T-helper 1 cell treated with Interleukin-12 subunit alpha and Interleukin-12 subunit beta and Interleukin-4 antibody, amounts not matched to agents 30 ng/mL and 1 ng/mL, for 36 hours (primary cell): ENCODE measurements at regions not wholly inside any gene's neighbourhood (a gene's known extent, or its start where the extent isn't known, plus 50 kb on each side); places are given as distances from the start of the nearest gene placed in this dataset.

Source experiments
- intact Hi-C: fragments of 100-400 bp; cut with micrococcal nuclease; formaldehyde crosslinking; loops from one replicate; pipeline ENCODE4 v1.15.1; 2024

GRCh38 chrX:39453889-39454621, 643.7 kb downstream of the BCOR start:
- intact Hi-C loops: no loop called here

- intact Hi-C loops: no loop called here
Observed at GRCh38 chrX:39456894-39457604, 640.7 kb downstream of the BCOR start.

- intact Hi-C loops: no loop called here
Observed at GRCh38 chrX:39458779-39459178, 639.0 kb downstream of the BCOR start.

DNA sequence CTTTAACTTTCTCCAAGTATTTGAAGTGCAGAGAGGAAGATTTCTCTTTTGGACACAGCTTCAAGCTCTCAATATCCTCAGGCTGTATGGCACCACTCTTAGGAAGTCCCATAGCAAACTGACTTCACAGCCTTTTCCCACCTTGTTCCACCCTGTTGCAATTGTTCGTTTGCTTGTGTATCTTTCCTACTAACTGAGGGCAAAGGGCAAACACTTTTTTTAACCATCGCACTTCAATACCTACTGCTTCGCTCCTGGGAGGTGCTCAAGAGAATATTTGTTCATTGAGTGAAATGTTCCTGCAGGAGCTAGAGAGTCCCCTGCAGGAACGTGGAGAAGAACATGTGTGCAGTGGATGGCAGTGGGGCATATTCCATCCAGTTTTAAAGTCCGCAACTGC, 638.6 kb downstream of the BCOR start:
- intact Hi-C loops: no loop called here

DNA sequence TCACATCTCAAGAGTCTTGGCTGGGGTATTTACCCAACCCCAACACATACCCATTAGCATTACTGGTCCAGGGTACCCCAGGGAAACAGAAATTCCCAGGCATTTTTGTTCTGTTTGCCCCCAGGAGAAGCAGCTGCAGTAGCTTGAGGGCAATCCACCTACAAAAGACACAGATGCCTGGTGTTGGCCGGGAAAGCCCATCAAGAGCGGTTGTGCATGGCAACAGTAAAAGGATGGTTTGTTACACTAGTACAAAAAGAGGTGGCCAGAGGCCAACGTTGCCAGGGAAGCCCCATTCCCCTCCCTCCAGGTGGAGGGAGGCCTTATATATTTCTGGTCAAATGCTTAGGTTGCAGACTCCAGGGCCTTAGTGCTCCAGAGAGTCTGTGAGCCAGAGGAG, 637.8 kb downstream of the BCOR start:
- intact Hi-C loops: no loop called here

DNA sequence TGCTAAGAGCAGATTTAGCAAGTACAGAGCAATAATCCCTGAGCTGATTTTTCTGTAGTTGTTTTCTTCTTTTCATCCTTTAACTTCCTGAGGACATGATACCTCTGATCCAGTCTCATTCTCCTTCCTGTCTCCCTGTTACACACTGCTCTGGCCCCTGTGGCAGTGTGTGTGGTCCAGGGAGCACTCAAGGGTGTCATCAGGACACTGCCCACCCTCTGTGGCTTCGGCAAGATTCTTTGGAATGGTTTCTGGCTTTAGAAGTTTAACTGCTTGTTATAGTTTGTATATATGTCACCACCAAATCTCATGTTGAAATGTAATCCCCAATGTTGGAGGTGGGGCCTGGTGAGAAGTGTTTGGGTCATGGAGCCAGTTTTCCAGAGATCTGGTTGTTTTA, 637.3 kb downstream of the BCOR start:
- intact Hi-C loops: no loop called here

- intact Hi-C loops: no loop called here
Observed at GRCh38 chrX:39462835-39463234, 634.9 kb downstream of the BCOR start.

- intact Hi-C loops: no loop called here
Observed at GRCh38 chrX:39464253-39464652, 633.5 kb downstream of the BCOR start.

- intact Hi-C loops: no loop called here
Observed at GRCh38 chrX:39465467-39465866, 632.3 kb downstream of the BCOR start.

GRCh38 chrX:39465906-39466305, 631.9 kb downstream of the BCOR start:
- intact Hi-C loops: no loop called here

DNA sequence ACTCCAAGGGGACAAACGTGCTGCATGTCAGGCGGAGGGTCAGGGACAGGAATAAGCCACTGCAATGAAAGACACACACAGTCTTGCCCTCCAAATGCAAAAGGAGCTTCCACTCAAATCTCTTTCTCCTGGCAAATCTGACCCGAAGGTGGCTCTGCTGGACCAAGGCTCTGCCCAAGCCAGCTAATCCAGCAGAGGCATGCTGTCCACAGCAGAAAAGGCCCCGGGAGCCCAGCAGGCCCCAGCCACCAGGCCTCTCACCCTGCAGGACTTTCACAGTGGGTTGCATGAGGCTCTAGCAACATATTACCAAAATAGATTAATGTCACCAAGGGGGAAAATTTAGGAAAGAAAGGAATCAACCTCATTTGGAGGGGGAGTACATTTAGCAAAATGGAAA, 628.6 kb downstream of the BCOR start:
- intact Hi-C loops: no loop called here

DNA sequence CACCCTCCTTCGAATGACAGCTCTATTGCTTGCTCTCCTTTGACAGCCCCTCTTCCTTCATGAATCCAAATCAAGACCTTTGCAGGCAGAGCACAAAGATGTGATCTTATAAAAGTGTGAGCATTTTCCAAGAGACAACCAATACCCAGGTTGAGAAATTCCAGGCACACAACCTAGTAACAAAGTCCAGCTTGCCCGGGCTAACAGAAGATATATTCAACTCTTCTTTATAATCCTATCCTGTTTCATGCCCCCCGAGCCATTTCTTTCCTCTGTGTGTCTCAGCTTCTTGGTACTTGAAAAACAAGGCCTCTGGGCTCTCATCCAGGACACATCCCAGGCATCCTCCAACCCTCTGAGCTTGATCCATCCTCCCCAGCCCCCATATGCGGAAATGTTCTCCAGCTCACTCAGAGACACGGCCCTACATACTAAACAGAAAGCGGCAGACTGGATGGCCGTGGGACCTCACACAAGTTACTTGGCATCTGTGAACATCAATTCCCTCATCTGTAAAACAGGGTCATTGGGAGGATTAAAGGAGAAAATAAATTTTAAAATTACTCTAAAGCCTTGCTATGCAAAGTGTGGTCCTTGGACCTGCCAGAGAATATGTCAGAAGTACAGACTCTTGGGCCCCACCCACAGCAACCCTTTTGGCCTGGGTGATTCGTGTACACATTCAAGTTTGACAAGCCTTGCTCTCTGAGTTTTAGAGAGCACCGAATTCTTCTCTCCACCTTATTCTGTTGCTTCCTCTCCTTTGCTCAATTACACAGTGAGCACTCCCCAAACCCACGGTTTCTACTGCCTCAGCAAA, 627.0 kb downstream of the BCOR start:
- intact Hi-C loops: no loop called here

GRCh38 chrX:39472161-39472560, 625.6 kb downstream of the BCOR start:
- intact Hi-C loops: no loop called here

- intact Hi-C loops: no loop called here
Observed at GRCh38 chrX:39473812-39474211, 623.9 kb downstream of the BCOR start.

DNA sequence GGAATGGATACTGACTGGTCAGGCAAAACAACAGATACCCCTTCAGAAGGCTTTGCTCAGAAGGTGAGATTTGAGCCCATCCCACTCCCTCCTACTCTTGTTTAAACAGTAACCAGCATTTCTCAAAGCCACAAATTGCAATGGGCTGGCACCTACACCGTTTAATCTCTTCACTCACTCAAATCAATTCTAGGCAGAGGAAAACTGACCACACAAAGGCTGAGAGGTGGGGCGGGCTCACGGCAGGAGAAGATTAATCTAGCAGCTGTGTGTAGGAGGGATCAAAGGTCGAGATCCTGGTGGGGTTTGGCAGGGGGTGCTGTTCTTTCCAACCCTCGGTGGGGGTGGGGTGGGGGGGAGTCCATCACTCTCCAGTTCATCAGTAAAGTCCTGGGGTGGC, 622.4 kb downstream of the BCOR start:
- intact Hi-C loops: no loop called here

- intact Hi-C loops: no loop called here
Observed at GRCh38 chrX:39476604-39477021, 621.1 kb downstream of the BCOR start.

DNA sequence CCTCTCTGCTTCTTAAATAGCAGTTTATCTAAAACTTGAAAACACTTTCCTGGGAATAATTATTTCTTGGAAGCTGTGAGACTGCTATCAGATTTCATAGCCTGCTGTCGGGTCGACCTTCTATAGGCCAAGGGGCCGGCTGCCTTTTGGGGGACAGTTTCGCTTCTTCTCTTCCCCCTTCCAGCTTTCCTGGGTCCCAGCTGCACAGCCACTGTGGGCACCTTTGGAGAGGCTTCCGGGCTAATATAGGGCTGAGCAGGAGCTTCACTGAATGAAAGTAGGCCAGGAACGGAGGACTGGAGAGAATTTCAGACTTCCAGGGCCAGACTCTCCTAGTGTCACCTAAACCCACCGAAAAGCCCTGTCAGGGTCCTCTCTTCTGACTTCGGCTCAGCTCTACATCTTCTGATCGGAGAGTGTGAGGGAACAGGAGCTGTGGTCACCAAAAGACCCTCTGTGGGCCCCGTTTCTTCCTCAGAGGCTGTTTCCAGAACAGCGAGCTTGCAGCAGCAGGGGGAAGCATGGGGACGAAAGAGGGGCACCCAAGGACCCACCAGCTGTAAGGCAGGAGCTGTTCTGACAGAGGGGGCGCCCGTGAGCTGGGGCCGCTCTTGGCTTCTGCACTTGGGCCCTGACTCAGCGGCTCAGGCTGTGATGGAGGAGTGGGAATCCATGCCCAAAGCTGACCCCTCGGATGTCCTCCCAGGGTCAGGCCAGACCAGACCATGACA, 620.6 kb downstream of the BCOR start:
- intact Hi-C loops: no loop called here

DNA sequence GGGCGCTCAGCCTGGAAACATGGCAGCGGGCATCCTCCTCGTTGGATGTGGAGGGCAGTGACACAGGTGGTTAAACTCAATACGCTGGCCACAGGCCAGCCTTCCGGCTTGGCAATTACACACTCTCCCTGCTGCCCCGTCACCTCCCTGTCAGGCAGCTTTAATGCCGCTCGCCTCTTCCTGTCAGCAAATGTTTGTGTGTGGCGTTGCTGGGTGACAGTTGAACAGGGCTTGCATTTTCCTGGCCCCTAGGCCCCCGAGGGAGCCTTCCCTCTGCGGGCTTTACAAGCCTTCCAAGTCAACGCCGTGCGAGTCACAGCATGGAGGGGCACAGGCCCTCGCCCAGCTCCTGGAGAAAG, 620.0 kb downstream of the BCOR start:
- intact Hi-C loops: no loop called here

GRCh38 chrX:39479856-39480255, 617.9 kb downstream of the BCOR start:
- intact Hi-C loops: no loop called here

- intact Hi-C loops: no loop called here
Observed at GRCh38 chrX:39480963-39481362, 616.8 kb downstream of the BCOR start.

- intact Hi-C loops: no loop called here
Observed at GRCh38 chrX:39481621-39482020, 616.1 kb downstream of the BCOR start.
